ENCODE measurements at regions not wholly inside any gene's neighbourhood (a gene's known extent, or its start where the extent isn't known, plus 50 kb on each side); places are given as distances from the start of the nearest gene placed in this dataset.
"Not testable (repeated sequence)": the region's sequence is repeated elsewhere in the genome, so short reads cannot be mapped to it uniquely, and the experiment has no call there.

DNA sequence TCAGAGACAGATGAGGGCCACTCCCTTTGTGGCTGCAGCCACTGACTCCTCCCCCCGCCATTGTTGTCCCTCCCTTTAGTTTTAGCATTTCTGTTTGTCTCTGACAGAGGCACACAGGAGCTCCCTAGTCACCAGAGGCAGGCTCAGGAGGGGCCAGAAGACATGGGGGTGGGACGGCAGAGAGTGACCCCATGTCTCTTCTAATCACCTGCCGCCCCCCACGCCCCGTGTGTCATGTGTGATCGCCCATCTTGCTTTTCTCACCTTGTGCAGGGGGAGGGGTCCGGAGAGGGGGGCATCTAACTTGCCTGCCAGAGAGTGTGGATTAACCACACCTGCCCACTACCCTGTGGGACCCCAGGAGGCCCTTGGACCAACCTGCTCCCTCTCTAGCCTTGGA is 246.7 kb upstream of the TP53TG3C start:
- DNase-seq, result not testable (repeated sequence)

DNA sequence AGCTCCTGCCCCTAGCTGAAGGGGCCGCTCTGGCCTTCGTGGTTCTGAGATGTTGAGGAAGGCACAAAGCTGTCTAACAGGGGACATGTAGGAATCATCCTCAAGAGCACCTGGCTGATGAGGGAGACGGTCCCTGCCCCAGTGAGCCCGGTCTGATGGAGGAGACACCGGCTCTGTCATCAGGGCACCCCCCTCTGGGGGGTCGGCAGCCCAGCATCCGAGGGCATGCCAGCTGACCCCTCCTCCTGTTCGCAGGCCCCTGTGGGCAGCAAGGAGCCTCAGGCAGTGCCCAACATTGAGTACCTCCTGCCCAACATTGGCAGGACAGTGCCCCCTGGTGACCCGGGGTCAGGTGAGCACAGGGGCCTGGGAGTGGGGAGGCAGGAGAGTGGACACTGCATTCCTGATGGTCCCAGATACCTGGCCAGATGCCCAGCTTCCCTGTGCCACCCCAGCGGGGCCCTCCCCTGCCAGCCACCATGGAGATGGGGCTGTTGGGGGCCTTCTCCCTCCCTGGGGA is 247.9 kb upstream of the TP53TG3C start:
- DNase-seq, result not testable (repeated sequence)

DNA sequence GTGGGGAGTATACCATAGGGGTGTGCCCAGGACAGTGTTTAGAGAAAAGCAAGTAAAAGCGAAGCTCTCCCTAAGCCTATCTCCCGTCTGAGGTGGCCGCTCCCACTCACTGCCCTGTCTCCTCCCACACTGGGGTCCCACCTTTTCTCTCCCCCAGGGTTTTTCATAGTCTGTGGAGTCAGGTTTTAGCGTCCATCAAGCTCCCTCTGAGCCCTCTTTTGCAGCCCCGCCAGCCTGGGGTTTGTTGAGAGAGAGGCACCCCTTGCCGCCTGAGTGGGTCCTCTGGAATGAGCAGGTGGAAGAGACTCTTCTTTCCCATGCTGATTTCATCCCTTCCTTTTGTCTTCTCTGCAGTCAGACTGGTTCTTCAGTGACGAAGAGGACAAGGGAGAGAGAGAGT is 248.7 kb upstream of the TP53TG3C start:
- DNase-seq, result not testable (repeated sequence)

DNA sequence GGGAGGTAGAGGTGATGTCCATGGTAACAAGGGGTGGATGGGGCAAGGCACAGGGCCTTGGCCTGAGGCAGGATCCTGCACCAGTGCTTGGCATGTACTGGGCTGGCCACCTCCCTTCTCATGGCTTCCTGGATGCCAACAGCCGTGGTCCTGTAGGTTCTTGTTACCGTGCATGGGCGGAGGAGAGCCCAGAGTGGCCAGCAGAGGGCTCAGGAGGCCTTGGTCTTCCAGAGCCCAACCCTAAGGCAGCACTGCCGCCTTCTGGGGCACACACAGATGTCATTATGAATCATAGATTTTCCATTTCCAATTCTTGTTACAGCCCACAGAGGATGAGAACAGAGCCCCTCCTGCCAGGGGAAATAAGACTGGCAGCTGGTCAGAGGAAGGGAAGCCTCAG is 254.2 kb upstream of the TP53TG3C start:
- DNase-seq, result not testable (repeated sequence)

DNA sequence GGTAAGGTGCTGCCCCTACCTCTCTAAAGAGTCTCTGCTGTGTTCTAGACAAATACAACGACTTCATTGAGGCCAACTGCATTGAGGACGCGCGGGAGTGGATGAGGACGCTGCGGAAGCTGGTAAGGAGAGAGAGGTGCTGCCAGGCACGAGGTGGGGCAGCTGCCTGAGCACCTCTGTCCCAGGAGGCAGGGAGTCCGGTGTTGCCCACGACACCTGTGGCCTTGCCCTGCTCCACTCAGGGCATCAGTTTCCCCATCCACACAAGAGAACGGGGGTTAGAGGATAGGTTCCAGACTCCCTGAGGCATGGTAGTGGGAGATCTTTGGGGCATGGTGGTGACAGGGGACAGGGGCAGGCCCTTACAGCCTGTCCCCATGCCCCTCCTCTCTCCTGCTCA is 256.1 kb upstream of the TP53TG3C start:
- not testable (repeated sequence) for DNase-seq

DNA sequence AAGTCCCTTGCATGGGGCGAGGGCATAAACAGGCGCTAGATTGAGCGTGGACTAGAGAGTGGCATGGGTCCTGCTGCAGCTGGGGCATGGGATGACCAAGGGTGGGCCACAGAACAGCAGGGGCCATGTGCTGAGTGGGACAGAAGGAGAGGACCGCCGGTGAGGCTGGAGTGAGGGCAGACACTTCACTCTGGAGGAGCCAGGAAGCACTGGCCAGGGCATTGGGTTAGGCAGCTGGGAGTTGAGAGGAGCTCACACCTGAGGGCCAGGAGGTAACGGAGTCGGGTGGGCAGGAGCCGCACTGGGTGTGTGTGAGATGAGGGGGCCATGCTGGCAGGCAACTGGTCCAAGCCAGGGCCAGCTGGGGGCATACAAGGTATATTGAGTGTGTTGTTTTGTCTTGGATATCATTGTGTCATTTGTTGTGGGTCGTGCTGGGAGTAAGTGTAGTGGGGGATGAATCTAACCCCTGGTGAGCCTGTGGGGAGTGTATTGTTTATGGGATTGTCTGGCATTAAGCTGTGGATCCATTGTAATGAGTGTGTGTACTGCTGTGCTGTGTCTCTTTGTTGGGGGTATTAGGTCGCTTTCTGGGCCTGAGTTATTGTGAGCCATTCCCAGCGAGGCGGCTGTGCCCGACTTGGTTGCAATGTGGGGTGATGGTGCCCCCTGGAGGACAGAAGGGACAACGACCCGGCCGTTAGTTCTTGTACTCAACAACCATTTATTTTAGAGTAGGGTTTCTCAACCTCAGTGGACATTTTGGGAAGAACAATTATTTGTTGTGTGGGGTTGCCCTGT is 256.5 kb upstream of the TP53TG3 start:
- not testable (repeated sequence) for DNase-seq

DNA sequence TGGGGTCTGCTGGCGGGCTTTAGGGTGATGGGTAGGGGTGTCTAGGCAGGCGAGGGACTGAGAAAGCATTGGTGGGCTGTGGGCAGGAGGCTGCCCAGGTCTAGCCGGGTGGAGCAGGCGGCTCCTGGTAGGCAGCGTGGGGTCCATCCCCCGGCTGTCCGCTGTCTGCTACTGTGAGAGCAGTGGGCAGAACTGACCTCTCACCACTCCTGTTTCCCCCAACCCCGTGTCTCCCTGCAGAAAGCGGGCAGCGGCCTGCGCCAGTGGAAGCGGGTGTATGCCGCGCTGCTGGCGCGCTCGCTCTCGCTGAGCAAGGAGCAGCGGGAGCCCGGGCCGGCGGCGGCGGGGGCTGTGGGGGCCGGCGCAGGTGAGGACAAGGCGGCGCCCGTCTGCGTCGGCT is 249.2 kb upstream of the TP53TG3 start:
- DNase-seq, result not testable (repeated sequence)

DNA sequence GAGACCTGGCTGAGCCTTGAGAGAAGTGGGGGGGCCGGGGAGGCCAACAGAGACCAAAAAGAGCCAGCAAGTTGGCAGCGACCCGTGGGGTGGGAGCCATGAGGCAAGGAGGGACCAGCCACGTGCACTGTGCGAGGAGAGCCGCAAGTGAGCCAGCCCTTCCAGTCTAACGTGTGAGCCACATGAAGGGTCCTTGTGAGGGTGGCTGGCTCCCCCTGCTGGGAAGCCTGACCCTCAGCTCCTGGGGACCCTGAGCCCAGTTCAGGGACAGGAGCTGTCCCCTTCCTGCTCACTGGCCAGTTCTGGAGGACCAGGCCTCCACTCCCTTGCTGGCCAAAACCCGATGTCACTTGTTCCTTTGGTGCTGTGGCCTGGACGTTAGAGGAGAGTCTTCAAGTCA is 246.6 kb upstream of the TP53TG3 start:
- DNase-seq, result not testable (repeated sequence)

DNA sequence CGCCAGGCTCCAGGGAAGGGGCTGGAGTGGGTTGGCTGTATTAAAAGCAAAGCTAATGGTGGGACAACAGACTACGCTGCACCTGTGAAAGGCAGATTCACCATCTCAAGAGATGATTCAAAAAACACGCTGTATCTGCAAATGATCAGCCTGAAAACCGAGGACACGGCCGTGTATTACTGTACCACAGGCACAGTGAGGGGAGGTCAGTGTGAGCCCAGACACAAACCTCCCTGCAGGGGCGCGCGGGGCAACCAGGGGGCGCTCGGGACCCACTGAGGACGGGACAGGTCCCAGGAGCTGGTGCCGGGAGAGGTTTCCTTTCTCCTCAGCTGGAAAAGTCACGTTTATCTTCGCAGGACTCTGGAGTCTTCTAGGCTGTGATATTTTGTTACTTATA is 239.4 kb upstream of the TP53TG3 start:
- not testable (repeated sequence) for DNase-seq

DNA sequence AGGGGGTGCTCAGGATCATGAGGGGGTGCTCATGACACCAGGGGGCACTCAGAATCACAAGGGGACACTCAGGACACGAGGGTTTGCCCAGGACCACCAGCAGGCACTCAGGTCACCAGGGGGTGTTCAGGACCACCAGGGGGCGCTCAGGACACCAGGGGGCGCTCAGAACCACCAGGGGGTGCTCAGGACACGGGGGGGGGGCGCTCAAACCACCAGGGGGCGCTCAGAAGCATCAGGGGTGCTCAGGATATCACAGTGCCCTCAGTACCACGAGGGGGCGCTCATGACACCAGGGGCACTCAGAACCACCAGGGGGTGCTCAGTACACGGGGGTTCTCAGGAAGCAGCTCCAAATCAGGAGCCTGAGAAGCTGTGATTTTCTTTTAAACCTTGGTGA is 221.8 kb upstream of the TP53TG3 start:
- DNase-seq, result not testable (repeated sequence)

DNA sequence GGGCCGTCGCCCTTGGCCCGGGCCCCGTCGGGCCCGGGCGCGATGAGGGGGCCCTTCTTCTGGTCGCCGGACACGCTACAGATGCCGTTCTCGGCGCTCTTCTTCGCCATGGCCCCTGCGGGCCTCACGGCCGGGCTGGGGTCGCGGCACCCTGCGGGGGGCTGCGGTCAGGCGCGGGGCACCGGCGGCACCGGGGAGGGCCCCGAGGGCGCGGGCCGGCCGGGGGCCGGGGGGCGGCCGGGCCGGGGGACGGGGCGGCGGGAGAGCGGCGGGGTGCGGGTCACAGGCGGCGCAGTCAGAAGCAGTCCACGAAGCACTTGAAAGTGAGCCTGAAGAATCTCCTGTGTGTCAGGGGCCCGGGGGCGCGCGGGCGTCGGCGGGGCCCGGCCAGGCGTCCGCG is 209.4 kb upstream of the TP53TG3 start:
- DNase-seq, result not testable (repeated sequence)

DNA sequence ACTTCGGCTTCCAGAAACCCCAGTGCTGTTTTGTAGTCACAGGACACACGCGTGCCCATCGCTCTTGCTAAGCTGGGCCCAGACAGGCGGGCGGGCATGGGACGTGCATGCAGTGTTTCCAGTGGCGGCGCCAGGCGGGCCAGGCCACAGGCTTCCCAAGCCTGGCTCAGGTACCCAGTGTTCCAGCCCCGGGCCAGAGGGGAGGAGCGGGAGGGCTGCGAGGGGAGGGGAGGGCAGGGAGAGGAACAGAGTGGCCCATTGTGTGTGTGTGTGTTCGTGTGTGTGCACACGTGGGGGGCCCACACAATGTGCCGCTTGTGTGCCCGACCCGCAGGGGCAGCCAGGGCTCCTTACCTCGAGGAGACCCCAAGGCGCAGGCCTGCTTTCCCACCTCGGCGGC is 208.6 kb upstream of the TP53TG3 start:
- DNase-seq, result not testable (repeated sequence)

DNA sequence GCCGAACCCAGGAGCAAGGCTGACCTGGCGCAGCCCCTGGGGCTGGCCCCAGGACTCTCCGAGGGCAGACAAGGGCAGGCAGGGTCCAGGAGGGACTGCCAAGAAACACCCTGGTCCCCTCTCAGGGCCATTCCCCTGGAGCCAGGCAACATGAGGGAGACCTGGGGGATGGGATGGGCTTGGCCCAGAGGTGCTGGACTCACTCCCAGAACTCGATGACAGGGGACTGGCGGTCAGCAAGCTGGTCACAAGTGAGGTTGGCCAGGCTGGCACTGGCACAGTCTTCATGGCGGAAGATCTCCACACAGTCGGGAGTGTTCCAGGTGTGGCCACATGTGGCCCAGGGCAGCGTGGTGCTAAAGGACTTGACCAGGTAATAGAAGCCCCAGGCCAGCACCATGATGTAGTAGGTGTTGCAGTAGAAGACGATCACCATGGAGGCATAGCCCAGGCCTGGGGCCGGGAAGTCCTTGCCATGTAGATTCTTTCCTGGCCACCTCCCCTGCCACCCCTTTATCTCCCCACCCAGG is 206.4 kb upstream of the TP53TG3 start:
- not testable (repeated sequence) for DNase-seq

DNA sequence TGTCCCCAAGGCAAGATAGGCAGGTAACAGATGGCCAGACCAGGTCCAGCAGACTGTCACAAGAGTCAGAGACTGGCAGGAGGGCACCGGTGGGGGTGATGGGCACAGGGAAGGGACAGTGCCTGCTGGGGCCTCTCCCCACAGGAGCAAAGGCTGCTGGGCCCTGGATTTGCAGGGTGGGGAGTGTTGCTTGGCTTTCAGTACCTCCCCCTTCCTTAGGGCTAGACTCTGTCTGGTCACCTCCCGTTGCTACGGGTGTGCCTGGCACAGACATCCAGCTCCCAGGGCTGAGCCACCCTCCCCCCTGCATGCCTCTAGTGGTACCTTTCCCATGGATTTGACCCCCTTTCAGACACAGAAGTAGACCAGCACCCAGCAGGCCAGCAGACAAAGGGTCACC is 205.7 kb upstream of the TP53TG3 start:
- not testable (repeated sequence) for DNase-seq

DNA sequence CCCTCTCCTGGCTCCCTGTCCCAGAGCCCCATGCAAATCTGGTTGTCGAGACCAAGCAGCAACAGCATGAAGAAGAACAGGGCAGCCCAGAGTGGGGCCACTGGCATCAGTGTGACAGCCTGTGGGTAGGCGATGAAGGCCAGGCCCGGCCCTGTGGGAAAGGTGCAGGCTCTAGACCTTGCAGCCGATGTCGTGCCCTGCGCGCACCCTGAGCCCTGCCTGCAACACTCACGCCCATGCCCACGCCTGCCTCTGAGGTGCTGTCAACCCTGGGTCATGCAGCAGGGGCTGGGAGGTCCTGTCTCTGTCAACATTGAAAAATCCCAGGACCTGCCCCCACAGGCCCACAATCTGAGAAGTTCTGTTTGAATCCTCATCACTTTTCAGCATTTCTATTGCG is 204.0 kb upstream of the TP53TG3 start:
- not testable (repeated sequence) for DNase-seq

DNA sequence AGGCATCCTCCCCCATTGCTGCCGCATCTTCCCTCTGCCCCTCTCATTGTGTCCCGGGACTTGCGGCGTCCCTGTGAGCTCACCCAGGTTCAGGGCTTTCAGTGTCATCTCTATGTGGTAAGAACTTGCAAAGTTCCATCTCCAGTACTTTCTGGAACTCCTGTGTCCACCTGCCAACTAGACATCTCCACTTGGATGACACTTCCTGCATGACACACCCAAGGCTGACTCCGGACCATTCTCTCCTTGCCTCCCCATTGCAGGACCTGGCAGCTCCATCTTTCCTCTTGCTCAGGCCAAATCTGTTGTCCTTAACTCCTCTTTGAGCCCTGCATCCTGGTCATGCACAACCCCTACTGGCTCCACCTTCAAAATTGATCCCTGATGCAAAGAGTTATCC is 200.8 kb upstream of the TP53TG3 start:
- not testable (repeated sequence) for DNase-seq

DNA sequence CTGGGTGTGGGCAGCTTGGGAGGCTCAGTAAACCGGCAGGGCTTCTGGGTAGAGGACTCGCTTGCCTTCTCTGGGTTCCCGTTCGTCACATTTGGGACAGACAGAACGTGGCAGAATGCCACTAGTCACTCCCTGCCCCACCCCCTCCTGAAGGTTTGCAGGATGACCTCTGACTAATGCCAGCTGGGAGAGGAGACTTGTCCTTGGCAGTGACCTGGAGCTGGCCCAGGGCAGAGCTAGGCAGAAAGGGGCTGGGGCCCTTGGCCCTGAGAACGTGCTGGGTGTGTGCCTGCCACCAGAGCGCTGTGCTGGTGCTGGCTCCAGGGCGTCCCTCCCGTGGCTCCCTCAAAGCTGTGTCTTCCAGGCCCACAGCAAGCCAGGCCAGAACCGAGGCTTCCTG is 197.8 kb upstream of the TP53TG3 start:
- not testable (repeated sequence) for DNase-seq

DNA sequence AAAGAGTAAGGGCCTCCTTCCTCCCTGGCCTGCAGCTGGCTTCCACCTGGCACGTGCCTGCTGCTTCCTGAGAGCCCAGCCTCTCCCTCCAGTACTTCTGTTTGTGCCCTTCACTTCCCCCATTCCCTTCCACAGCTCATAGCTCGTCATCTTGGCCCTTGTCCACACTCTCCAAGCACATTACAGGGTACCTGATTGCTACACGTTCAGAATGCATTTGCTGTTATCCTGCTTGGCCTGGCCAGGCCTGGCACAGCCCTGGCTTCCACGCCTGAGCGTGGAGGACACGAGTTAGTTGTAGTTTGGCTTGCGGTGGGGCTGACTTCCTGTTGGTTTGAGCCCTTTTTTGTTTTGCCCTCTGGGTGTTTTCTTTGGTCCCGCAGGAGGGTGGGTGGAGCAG is 197.2 kb upstream of the TP53TG3 start:
- not testable (repeated sequence) for DNase-seq

DNA sequence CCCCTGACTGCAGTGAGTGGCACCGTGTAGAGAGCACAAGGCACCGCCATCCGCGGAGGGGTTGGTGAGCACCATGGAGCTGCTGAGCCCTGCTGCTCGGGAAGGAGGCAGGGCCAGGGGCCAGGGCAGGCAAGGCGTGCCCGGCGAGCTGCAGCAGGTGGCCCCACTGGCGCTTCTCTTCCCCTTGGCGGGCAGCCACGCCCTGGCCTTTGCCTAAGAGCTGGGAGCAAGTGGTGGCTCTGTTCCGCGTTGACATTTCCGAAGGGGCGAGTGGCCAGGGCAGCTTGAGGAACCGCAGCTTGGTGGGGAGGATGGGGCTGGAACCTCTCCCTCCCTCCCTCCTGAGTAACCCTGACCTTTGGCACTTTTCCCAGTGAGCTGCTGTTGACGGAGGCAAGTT is 194.7 kb upstream of the TP53TG3 start:
- DNase-seq, result not testable (repeated sequence)

DNA sequence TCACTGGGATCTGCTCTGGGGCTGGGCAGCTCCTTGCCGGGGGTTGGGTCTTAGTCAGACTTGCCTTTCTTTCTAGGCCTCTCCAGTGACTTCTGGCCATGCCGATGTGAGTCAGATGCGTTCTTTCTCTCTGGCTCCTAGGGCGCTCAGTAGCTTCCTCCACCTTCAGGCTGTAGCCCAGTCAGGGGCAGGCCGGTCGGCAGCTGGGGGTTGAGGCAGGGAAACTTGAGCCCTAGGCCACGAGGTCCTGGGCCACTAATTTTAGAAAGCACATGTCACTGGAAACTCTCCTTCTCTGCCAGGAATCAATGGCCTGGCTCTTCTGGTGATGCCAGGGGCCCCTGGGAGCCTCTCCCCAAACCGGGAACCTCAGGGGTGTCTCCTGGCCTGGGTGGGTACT is 192.4 kb upstream of the TP53TG3 start:
- not testable (repeated sequence) for DNase-seq

DNA sequence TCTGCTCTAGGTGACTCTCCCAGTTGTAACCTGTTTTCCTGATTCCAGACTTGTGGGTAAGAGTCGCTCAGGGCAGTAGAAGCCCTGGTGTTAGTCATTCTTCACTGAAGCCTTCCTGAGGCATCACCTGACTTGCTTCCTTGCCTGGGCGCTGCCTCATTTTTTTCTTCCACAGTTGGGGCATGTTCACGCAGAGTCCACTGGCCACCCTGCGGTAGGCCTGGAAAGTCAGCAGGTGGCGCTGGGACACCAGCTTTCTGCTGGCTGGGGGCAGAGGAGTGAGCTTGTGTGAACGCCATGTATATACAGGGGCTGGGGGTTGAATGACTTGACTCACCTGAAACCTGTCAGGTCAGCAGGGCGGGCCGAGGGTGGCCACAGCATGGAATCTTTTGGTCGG is 189.3 kb upstream of the TP53TG3 start:
- not testable (repeated sequence) for DNase-seq

DNA sequence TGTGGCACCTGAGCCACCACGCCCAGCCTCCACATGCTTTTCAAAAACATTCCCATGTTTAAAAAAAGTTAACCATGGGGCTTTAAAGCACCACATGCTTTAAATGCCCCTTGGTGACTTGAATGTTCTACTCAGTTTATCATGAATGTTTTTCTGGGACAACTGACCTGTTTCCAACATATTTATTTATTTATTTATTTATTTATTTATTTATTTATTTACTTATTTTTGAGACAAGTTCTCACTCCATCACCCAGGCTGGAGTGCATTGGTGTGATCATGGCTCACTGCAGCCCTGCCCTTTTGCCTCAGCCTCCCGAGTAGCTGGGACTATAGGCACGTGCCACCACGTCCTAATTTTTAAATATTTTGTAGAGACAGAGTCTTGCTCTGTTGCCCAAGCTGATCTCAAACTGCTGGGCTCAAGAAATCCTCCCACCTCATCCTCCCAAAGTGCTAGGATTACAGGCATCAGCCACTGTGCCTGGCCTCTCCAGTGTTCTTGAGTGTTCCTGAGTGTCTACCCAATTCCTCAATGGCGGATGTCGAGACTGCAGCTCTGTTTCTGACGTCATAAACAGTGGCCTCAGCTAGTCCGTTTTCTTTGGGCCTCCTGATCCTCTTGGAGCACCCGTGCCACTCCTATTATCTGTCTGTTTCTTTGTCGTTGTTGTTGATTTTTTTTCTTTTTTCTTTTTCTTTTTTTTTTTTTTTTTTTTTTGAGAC is 185.7 kb upstream of the TP53TG3 start:
- not testable (repeated sequence) for DNase-seq

DNA sequence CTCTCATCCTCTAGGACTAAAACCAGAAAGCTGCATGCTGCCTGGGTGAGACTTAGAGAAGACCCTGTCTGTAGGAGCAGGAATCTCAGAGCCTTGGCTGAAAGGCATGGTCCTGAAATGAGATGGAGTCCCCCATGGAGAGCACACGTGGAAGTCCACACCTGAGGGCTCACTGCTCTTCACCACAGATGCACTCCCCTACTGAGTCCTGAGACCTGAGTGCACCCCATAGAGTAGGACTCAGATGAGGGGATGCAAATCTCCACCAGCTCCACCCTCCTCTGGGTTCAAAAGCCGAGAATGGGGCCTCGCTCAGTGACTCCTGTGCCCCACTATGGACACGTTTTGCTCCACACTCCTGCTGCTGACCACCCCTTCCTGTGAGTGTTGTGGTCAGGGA is 171.4 kb upstream of the TP53TG3 start:
- not testable (repeated sequence) for DNase-seq
